KBM-7 (cell line): ENCODE measurements at regions not wholly inside any gene's neighbourhood (a gene's known extent, or its start where the extent isn't known, plus 50 kb on each side); places are given as distances from the start of the nearest gene placed in this dataset.
"Not testable (repeated sequence)": the region's sequence is repeated elsewhere in the genome, so short reads cannot be mapped to it uniquely, and the experiment has no call there.

Experiments
- DNase-seq: peaks from one replicate; pipeline ENCODE4 v3.0.0-alpha.2; 2015
- in situ Hi-C: fragments of 300-500 bp; cut with MboI; formaldehyde crosslinking; loops from 2 replicates; pipeline ENCODE4 v1.14.3; 2020; ENCODE audit warnings: low sequenced_read_pairs, low pct_unique_long_range_greater_than_20kb, mixed read lengths

GRCh38 chr1:96595530-96595929 is 126.1 kb upstream of the PTBP2 start:
- DNase-seq, in situ Hi-C loops: not testable (repeated sequence)

GRCh38 chr1:96596226-96596922 is 125.2 kb upstream of the PTBP2 start:
- in situ Hi-C loops, result no loop called here
- DNase-seq, result peak; percentile 60

- DNase-seq, result no peak
- in situ Hi-C loops, result no loop called here
Measured at GRCh38 chr1:96597218-96597617, 124.4 kb upstream of the PTBP2 start.

GRCh38 chr1:96598416-96599168 is 123.0 kb upstream of the PTBP2 start:
- in situ Hi-C loops, result no loop called here
- no peak for DNase-seq

- DNase-seq, in situ Hi-C loops: not testable (repeated sequence)
Measured at GRCh38 chr1:96604620-96605019, 117.0 kb upstream of the PTBP2 start.

GRCh38 chr1:96617375-96617774 is 104.2 kb upstream of the PTBP2 start:
- DNase-seq, result not testable (repeated sequence)

GRCh38 chr1:96632045-96632664 is 89.4 kb upstream of the PTBP2 start:
- no peak for DNase-seq
- in situ Hi-C loops, result no loop called here

More at GRCh38 chr1:96617375-96617774, 104.2 kb upstream of the PTBP2 start:
- in situ Hi-C loops, result not testable (repeated sequence)

- in situ Hi-C loops, result no loop called here
- no peak for DNase-seq
Measured at GRCh38 chr1:96633695-96634094, 87.9 kb upstream of the PTBP2 start.

- DNase-seq, result no peak
- in situ Hi-C loops, result no loop called here
Measured at GRCh38 chr1:96634883-96635282, 86.7 kb upstream of the PTBP2 start.

- no peak for DNase-seq
- in situ Hi-C loops, result no loop called here
Measured at GRCh38 chr1:96641282-96641681, 80.3 kb upstream of the PTBP2 start.

GRCh38 chr1:96643519-96643918 is 78.1 kb upstream of the PTBP2 start:
- in situ Hi-C loops, result no loop called here
- DNase-seq, result no peak

- in situ Hi-C loops, result no loop called here
- DNase-seq, result no peak
Measured at GRCh38 chr1:96649301-96649700, 72.3 kb upstream of the PTBP2 start.

- in situ Hi-C loops, result no loop called here
- DNase-seq, result no peak
Measured at GRCh38 chr1:96651517-96651916, 70.1 kb upstream of the PTBP2 start.

- in situ Hi-C loops, result no loop called here
- DNase-seq, result no peak
Measured at GRCh38 chr1:96660051-96660450, 61.5 kb upstream of the PTBP2 start.

GRCh38 chr1:96660503-96660902 is 61.1 kb upstream of the PTBP2 start:
- in situ Hi-C loops, result no loop called here
- no peak for DNase-seq
